ENCODE measurements at regions not wholly inside any gene's neighbourhood (a gene's known extent, or its start where the extent isn't known, plus 50 kb on each side); places are given as distances from the start of the nearest gene placed in this dataset.
"Not testable (repeated sequence)": the region's sequence is repeated elsewhere in the genome, so short reads cannot be mapped to it uniquely, and the experiment has no call there.

GRCh38 chr15:57809285-57809684 is 102.8 kb downstream of the POLR2M start:
- not testable (repeated sequence) for TF ChIP-seq CTCF (IDR thresholded peaks at IDR 0.05 in 4 of 5, conservative IDR thresholded peaks at IDR 0.05 in 1 of 5); POLR2A (IDR thresholded peaks at IDR 0.05)

All from gastrocnemius medialis (tissue), 4 donors.